ENCODE measurements at regions not wholly inside any gene's neighbourhood (a gene's known extent, or its start where the extent isn't known, plus 50 kb on each side); places are given as distances from the start of the nearest gene placed in this dataset.

DNA sequence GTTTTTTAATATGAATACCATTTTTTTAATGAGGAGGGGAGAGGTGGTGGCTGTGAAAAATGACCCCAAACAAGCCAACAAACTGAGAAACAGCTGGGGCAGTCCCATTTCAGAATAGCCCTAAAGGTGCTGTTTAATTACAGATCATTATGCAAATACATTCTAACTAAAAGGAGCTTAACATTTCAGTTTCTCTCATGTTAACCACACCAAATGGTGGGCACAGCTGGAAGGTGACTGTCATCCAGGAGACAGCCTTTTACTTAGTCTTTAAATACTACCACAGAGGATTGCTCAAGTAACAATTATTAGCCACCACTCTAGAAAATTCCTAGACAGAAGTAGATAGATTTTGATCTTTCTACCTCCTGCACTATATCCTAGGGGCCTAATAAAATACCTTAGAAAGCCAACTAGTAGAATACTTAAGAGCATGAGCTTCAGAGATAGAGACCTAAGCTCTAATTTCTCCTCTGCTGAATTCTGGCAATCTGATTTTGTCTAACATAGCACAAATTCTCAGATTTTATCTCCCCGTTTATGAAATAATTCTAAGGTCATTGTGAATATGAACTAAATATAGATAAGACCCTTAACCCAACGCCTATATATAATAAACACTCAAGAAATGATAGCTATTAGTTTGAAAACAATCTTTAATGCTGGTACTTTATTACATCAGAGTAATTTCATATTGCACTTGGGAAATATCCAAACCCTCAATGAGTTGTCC is 615.1 kb upstream of the NRSN1 start:
- Histone ChIP-seq H3K27me3 (ENCODE audit: insufficient read depth, low read length) (no peaks in the 10 kb centered on the region), H3K27ac (ENCODE audit: low read depth, low read length) (no peak overlapping the region), H3K4me1 (ENCODE audit: insufficient read depth, low read length) (no peaks in the 10 kb centered on the region), H2AFZ (ENCODE audit: low read length) (no peak overlapping the region), H3K9me3 (ENCODE audit: low read depth, low read length) (no peaks in the 10 kb centered on the region), H4K20me1 (ENCODE audit: insufficient read depth, low read length) (no peaks in the 10 kb centered on the region), H3K36me3 (ENCODE audit: insufficient read depth, low read length) (no peaks in the 10 kb centered on the region), H3K4me2 (ENCODE audit: insufficient read depth, low read length) (no peak overlapping the region), H3K4me3 (ENCODE audit: insufficient read depth, low read length) (no peak overlapping the region), H3K79me2 (ENCODE audit: insufficient read depth, low read length) (no peaks in the 10 kb centered on the region)
- TF ChIP-seq, protein P1, sequence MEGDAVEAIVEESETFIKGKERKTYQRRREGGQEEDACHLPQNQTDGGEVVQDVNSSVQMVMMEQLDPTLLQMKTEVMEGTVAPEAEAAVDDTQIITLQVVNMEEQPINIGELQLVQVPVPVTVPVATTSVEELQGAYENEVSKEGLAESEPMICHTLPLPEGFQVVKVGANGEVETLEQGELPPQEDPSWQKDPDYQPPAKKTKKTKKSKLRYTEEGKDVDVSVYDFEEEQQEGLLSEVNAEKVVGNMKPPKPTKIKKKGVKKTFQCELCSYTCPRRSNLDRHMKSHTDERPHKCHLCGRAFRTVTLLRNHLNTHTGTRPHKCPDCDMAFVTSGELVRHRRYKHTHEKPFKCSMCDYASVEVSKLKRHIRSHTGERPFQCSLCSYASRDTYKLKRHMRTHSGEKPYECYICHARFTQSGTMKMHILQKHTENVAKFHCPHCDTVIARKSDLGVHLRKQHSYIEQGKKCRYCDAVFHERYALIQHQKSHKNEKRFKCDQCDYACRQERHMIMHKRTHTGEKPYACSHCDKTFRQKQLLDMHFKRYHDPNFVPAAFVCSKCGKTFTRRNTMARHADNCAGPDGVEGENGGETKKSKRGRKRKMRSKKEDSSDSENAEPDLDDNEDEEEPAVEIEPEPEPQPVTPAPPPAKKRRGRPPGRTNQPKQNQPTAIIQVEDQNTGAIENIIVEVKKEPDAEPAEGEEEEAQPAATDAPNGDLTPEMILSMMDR (IDR thresholded peaks at IDR 0.05; ENCODE audit: extremely low read depth, low read depth, low read length), result no peak
- no peak for DNase-seq (ENCODE audit: insufficient read length, low spot score, missing footprints)

DNA sequence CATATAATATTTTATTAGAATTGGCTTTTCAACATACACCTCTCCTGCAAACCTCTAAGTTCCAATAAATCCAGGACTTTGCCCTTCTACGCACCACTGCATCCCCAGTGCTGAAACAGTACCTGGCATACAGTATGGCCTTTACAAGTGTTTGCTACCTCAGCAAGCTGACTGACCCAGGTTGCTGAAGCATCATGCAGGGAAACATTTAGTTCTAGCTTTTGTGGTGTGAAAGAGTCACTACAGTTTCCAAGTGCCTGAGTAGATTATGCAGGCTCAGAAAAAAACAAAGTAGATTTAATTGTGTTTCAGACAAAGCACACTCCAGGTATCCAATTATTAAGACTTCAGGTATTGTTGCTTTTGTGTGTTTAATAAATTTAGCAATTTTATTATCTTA is 614.2 kb upstream of the NRSN1 start:
- H2AFZ ChIP-seq (ENCODE audit: low read length), result no peak overlapping the region
- no peaks in the 10 kb centered on the region for H3K27me3 ChIP-seq (ENCODE audit: insufficient read depth, low read length)
- H3K27ac ChIP-seq (ENCODE audit: low read depth, low read length), result no peak overlapping the region
- no peaks in the 10 kb centered on the region for H4K20me1 ChIP-seq (ENCODE audit: insufficient read depth, low read length)
- no peak overlapping the region for H3K4me2 ChIP-seq (ENCODE audit: insufficient read depth, low read length)
- no peak for DNase-seq (ENCODE audit: insufficient read length, low spot score, missing footprints)
- no peaks in the 10 kb centered on the region for H3K4me1 ChIP-seq (ENCODE audit: insufficient read depth, low read length)
- H3K36me3 ChIP-seq (ENCODE audit: insufficient read depth, low read length), result no peaks in the 10 kb centered on the region
- TF ChIP-seq, protein P1 (IDR thresholded peaks at IDR 0.05; ENCODE audit: extremely low read depth, low read depth, low read length), result no peak
- no peak overlapping the region for H3K4me3 ChIP-seq (ENCODE audit: insufficient read depth, low read length)
- no peaks in the 10 kb centered on the region for H3K9me3 ChIP-seq (ENCODE audit: low read depth, low read length)
- H3K79me2 ChIP-seq (ENCODE audit: insufficient read depth, low read length), result no peaks in the 10 kb centered on the region

DNA sequence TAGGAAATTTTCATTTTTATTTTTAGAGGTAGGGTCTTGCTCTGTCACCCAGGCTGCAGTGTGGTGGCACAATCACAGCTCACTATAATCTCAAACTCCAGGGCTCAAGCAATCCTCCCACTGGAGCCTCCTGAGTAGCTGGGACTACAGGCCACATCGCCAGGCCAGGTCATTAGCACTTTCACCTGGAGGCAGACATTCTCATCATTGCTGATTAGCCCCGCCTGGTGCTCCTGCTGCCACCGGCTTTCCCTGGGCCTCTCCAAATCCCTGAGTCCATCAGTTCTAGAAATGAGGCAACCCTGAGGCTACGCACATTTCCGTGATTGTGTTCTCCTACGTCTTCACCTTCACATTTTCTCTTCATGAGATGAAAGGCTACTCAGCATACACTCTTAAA is 607.7 kb upstream of the NRSN1 start:
- H3K27me3 ChIP-seq (ENCODE audit: insufficient read depth, low read length), result no peaks in the 10 kb centered on the region
- DNase-seq (ENCODE audit: insufficient read length, low spot score, missing footprints), result no peak

More for the DNA sequence above, 607.7 kb upstream of the NRSN1 start:
- no peak overlapping the region for H3K4me3 ChIP-seq (ENCODE audit: insufficient read depth, low read length)
- no peak overlapping the region for H2AFZ ChIP-seq (ENCODE audit: low read length)
- TF ChIP-seq, protein P1 (IDR thresholded peaks at IDR 0.05; ENCODE audit: extremely low read depth, low read depth, low read length), result no peak
- no peaks in the 10 kb centered on the region for H3K79me2 ChIP-seq (ENCODE audit: insufficient read depth, low read length)
- no peaks in the 10 kb centered on the region for H3K36me3 ChIP-seq (ENCODE audit: insufficient read depth, low read length)
- no peaks in the 10 kb centered on the region for H4K20me1 ChIP-seq (ENCODE audit: insufficient read depth, low read length)
- no peaks in the 10 kb centered on the region for H3K4me1 ChIP-seq (ENCODE audit: insufficient read depth, low read length)
- no peaks in the 10 kb centered on the region for H3K9me3 ChIP-seq (ENCODE audit: low read depth, low read length)
- H3K4me2 ChIP-seq (ENCODE audit: insufficient read depth, low read length), result no peak overlapping the region
- no peak overlapping the region for H3K27ac ChIP-seq (ENCODE audit: low read depth, low read length)

Measured in osteoblast (primary cell).